Thymus (tissue), 11 donors: ENCODE measurements at regions not wholly inside any gene's neighbourhood (a gene's known extent, or its start where the extent isn't known, plus 50 kb on each side); places are given as distances from the start of the nearest gene placed in this dataset.

Experiments used
- DNase-seq, 9 donors: peaks; one replicate each; pipeline ENCODE4 v3.0.0-alpha.2; 2013; ENCODE audit warnings: low spot score in 9 of 9, low read depth in 6 of 9, missing footprints in 1 of 9
- H3K27ac ChIP-seq, 2 donors: one replicate each; pipeline ENCODE4 v1.5.1; 2013; ENCODE audit warnings: control low read depth in 1 of 2, low read depth in 1 of 2, low read length in 1 of 2, mild to moderate bottlenecking in 1 of 2, moderate library complexity in 1 of 2
- H3K27me3 ChIP-seq, 2 donors: one replicate each; pipeline ENCODE4 v1.5.1; 2013; ENCODE audit warnings: low read length in 1 of 2; ENCODE audit not compliant: control insufficient read depth in 2 of 2, insufficient read depth in 1 of 2
- H3K36me3 ChIP-seq, 2 donors: one replicate each; pipeline ENCODE4 v1.5.1; 2013; ENCODE audit warnings: low read length in 1 of 2, mild to moderate bottlenecking in 1 of 2, moderate library complexity in 1 of 2; ENCODE audit not compliant: control insufficient read depth in 2 of 2, insufficient read depth in 2 of 2
- H3K4me1 ChIP-seq, 2 donors: one replicate each; pipeline ENCODE4 v1.5.1; 2013; ENCODE audit warnings: low read length in 2 of 2; ENCODE audit not compliant: control insufficient read depth in 2 of 2, insufficient read depth in 2 of 2
- H3K4me3 ChIP-seq, 2 donors: one replicate each; pipeline ENCODE4 v1.5.1; 2013; ENCODE audit warnings: low read length in 2 of 2, control low read depth in 1 of 2, mild to moderate bottlenecking in 1 of 2
- H3K9me3 ChIP-seq, 2 donors: one replicate each; pipeline ENCODE4 v1.5.1; 2013; ENCODE audit warnings: low read length in 1 of 2, mild to moderate bottlenecking in 1 of 2; ENCODE audit not compliant: control insufficient read depth in 2 of 2, insufficient read depth in 1 of 2
- WGBS: extraction: QIAGEN DNeasy Blood & Tissue Kit; methylation state at CpG from one replicate; pipeline ENCODE4 v1.1.7; 2013; 5-methylcytosine and 5-hydroxymethylcytosine counted together
- donor health status: healthy.

GRCh38 chr6:81446509-81446908 lies 306.0 kb downstream of the TENT5A start:
- peaks cover 0 to 11% of the 10 kb centered on the region in 2 donors for H3K9me3 ChIP-seq
- WGBS = 87% methylated on average over 1 of the region's 1 CpG
- no peak overlapping the region for H3K4me3 ChIP-seq
- no peak for DNase-seq
- no peaks in the 10 kb centered on the region for H3K36me3 ChIP-seq
- H3K27me3 ChIP-seq = no peaks in the 10 kb centered on the region
- H3K27ac ChIP-seq = no peak overlapping the region
- H3K4me1 ChIP-seq = no peaks in the 10 kb centered on the region

- Histone ChIP-seq H3K9me3 (peaks cover 0 to 13% of the 10 kb centered on the region in 2 donors), H3K27me3 (no peaks in the 10 kb centered on the region), H3K36me3 (no peaks in the 10 kb centered on the region), H3K4me1 (no peaks in the 10 kb centered on the region), H3K4me3 (no peak overlapping the region), H3K27ac (no peak overlapping the region)
- 89% methylated on average over 2 of the region's 2 CpGs for WGBS
- no peak for DNase-seq
Observed at GRCh38 chr6:81439417-81439816, 313.1 kb downstream of the TENT5A start.

GRCh38 chr6:81436990-81437389 lies 315.5 kb downstream of the TENT5A start:
- Histone ChIP-seq H3K27me3 (no peaks in the 10 kb centered on the region), H3K9me3 (peaks cover 0 to 6% of the 10 kb centered on the region in 2 donors), H3K4me3 (no peak overlapping the region), H3K27ac (no peak overlapping the region), H3K4me1 (no peaks in the 10 kb centered on the region), H3K36me3 (no peaks in the 10 kb centered on the region)
- DNase-seq = no peak
- 82% methylated on average over 1 of the region's 1 CpG for WGBS

GRCh38 chr6:81413306-81413705 lies 339.2 kb downstream of the TENT5A start:
- H3K36me3 ChIP-seq = no peaks in the 10 kb centered on the region
- H3K4me3 ChIP-seq = no peak overlapping the region
- H3K9me3 ChIP-seq = no peaks in the 10 kb centered on the region
- H3K4me1 ChIP-seq = no peaks in the 10 kb centered on the region
- no peaks in the 10 kb centered on the region for H3K27me3 ChIP-seq
- no peak overlapping the region for H3K27ac ChIP-seq
- no peak for DNase-seq
- 94% methylated on average over 4 of the region's 4 CpGs for WGBS

GRCh38 chr6:81401970-81402690 lies 350.4 kb downstream of the TENT5A start:
- no peaks in the 10 kb centered on the region for H3K36me3 ChIP-seq
- H3K4me3 ChIP-seq = no peak overlapping the region
- H3K27ac ChIP-seq = no peak overlapping the region
- H3K27me3 ChIP-seq = no peaks in the 10 kb centered on the region
- WGBS = 96% methylated on average over 3 of the region's 3 CpGs
- no peak for DNase-seq
- H3K9me3 ChIP-seq = peaks cover 0 to 4% of the 10 kb centered on the region in 2 donors
- no peaks in the 10 kb centered on the region for H3K4me1 ChIP-seq

GRCh38 chr6:81396916-81397315 lies 355.6 kb downstream of the TENT5A start:
- Histone ChIP-seq H3K27ac (no peak overlapping the region), H3K4me1 (no peaks in the 10 kb centered on the region), H3K4me3 (no peak overlapping the region), H3K9me3 (peaks cover 0 to 11% of the 10 kb centered on the region in 2 donors), H3K27me3 (no peaks in the 10 kb centered on the region), H3K36me3 (no peaks in the 10 kb centered on the region)
- WGBS = 96% methylated on average over 2 of the region's 2 CpGs
- DNase-seq = no peak

GRCh38 chr6:81387163-81387562 lies 365.3 kb downstream of the TENT5A start:
- Histone ChIP-seq H3K4me3 (no peak overlapping the region), H3K9me3 (peaks cover 0 to 2% of the 10 kb centered on the region in 2 donors), H3K27ac (no peak overlapping the region), H3K27me3 (no peaks in the 10 kb centered on the region), H3K4me1 (no peaks in the 10 kb centered on the region), H3K36me3 (no peaks in the 10 kb centered on the region)
- 68% methylated on average over 1 of the region's 1 CpG for WGBS
- DNase-seq = no peak

GRCh38 chr6:81384921-81385320 lies 367.6 kb downstream of the TENT5A start:
- no peak for DNase-seq
- WGBS = 87% methylated on average over 2 of the region's 2 CpGs
- Histone ChIP-seq H3K27ac (no peak overlapping the region), H3K4me3 (no peak overlapping the region), H3K36me3 (no peaks in the 10 kb centered on the region), H3K4me1 (no peaks in the 10 kb centered on the region), H3K9me3 (no peaks in the 10 kb centered on the region), H3K27me3 (no peaks in the 10 kb centered on the region)

GRCh38 chr6:81383472-81383871 lies 369.0 kb downstream of the TENT5A start:
- H3K4me3 ChIP-seq = no peak overlapping the region
- DNase-seq = no peak
- H3K27me3 ChIP-seq = no peaks in the 10 kb centered on the region
- no peak overlapping the region for H3K27ac ChIP-seq
- no peaks in the 10 kb centered on the region for H3K9me3 ChIP-seq
- H3K36me3 ChIP-seq = no peaks in the 10 kb centered on the region
- no peaks in the 10 kb centered on the region for H3K4me1 ChIP-seq
- WGBS = 43% methylated on average over 1 of the region's 1 CpG
